Astrocyte of the spinal cord (primary cell): ENCODE measurements at regions not wholly inside any gene's neighbourhood (a gene's known extent, or its start where the extent isn't known, plus 50 kb on each side); places are given as distances from the start of the nearest gene placed in this dataset.
A peak's percentile ranks its signal among the peaks of the same experiment; 100 is the strongest.

Source experiments
- DNase-seq: peaks from one replicate; pipeline ENCODE4 v3.0.0; 2011; ENCODE audit warnings: low read depth, low spot score
- H3K4me3 ChIP-seq: 2 replicates; pipeline ENCODE4 v1.5.1; 2011; ENCODE audit warnings: low read depth, mild to moderate bottlenecking, low read length, moderate library complexity
- in situ Hi-C: cut with HindIII; loops from 2 replicates; pipeline ENCODE4 v1.10.0; 2017; ENCODE audit warnings: low sequenced_read_pairs
- TF ChIP-seq, protein P1 (sequence below): IDR thresholded peaks from 2 replicates; pipeline ENCODE4 v1.5.1; 2012; ENCODE audit warnings: low read depth, mild to moderate bottlenecking, low read length, inconsistent platforms

GRCh38 chr5:168165221-168165914 is 126.1 kb upstream of the WWC1 start:
- TF ChIP-seq, protein P1, sequence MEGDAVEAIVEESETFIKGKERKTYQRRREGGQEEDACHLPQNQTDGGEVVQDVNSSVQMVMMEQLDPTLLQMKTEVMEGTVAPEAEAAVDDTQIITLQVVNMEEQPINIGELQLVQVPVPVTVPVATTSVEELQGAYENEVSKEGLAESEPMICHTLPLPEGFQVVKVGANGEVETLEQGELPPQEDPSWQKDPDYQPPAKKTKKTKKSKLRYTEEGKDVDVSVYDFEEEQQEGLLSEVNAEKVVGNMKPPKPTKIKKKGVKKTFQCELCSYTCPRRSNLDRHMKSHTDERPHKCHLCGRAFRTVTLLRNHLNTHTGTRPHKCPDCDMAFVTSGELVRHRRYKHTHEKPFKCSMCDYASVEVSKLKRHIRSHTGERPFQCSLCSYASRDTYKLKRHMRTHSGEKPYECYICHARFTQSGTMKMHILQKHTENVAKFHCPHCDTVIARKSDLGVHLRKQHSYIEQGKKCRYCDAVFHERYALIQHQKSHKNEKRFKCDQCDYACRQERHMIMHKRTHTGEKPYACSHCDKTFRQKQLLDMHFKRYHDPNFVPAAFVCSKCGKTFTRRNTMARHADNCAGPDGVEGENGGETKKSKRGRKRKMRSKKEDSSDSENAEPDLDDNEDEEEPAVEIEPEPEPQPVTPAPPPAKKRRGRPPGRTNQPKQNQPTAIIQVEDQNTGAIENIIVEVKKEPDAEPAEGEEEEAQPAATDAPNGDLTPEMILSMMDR, result no peak
- H3K4me3 ChIP-seq, result no peak overlapping the region
- DNase-seq, result peak; percentile 37
- in situ Hi-C loops, result no loop called here

- TF ChIP-seq, protein P1, result no peak
- no peak for DNase-seq
- in situ Hi-C loops, result no loop called here
- H3K4me3 ChIP-seq, result no peak overlapping the region
Observed at GRCh38 chr5:168165977-168166376, 125.5 kb upstream of the WWC1 start.

- in situ Hi-C loops, result no loop called here
- no peak overlapping the region for H3K4me3 ChIP-seq
- DNase-seq, result no peak
- TF ChIP-seq, protein P1, result no peak
Observed at GRCh38 chr5:168167338-168167737, 124.1 kb upstream of the WWC1 start.

GRCh38 chr5:168168978-168169698 is 122.3 kb upstream of the WWC1 start:
- TF ChIP-seq, protein P1, result no peak
- in situ Hi-C loops, result no loop called here

DNA sequence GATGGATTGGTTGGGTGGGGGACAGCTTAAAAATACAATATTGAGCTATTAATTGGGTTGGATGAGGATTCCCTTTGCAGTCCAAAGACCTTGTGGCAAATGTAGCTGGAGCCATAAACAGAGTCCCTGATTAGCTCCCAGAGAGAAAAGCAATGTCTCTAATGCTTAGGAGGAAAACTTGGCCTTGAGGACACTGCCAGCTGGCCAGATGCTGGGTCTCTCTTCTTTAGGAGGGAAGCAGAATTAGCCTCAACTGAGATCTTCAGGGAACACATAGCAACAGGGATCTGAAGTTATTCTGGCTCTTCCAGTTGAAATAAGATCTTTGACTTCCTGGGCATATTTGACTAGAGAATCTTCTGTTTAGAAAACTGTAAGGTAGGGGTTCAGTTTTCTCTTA is 121.7 kb upstream of the WWC1 start:
- no peak for DNase-seq
- TF ChIP-seq, protein P1, result no peak
- in situ Hi-C loops, result no loop called here
- H3K4me3 ChIP-seq, result no peak overlapping the region

More at GRCh38 chr5:168168978-168169698, 122.3 kb upstream of the WWC1 start:
- no peak overlapping the region for H3K4me3 ChIP-seq
- no peak for DNase-seq

- TF ChIP-seq, protein P1, result no peak
- in situ Hi-C loops, result no loop called here
- DNase-seq, result no peak
Observed at GRCh38 chr5:168171901-168172759, 119.3 kb upstream of the WWC1 start.

More at GRCh38 chr5:168171901-168172759, 119.3 kb upstream of the WWC1 start:
- no peak overlapping the region for H3K4me3 ChIP-seq
